ENCODE measurements at regions not wholly inside any gene's neighbourhood (a gene's known extent, or its start where the extent isn't known, plus 50 kb on each side); places are given as distances from the start of the nearest gene placed in this dataset.
A peak's percentile ranks its signal among the peaks of the same experiment; 100 is the strongest.

- DNase-seq: no peak
These were observed 50.7 kb upstream of the TOX2 start for GRCh38 chr20:43863821-43864544.

GRCh38 chr20:43863330-43863729 is 51.3 kb upstream of the TOX2 start:
- DNase-seq: no peak

- DNase-seq: no peak
These were observed 52.2 kb upstream of the TOX2 start for GRCh38 chr20:43862438-43862837.

GRCh38 chr20:43859994-43860393 is 54.7 kb upstream of the TOX2 start:
- no peak for DNase-seq

- DNase-seq: no peak
These were observed 56.7 kb upstream of the TOX2 start for GRCh38 chr20:43857932-43858331.

GRCh38 chr20:43857127-43857526 is 57.5 kb upstream of the TOX2 start:
- DNase-seq: no peak

GRCh38 chr20:43855803-43856202 is 58.8 kb upstream of the TOX2 start:
- DNase-seq: no peak

- DNase-seq: no peak
These were observed 60.7 kb upstream of the TOX2 start for GRCh38 chr20:43853918-43854317.

- DNase-seq: no peak
These were observed 61.4 kb upstream of the TOX2 start for GRCh38 chr20:43853174-43853803.

GRCh38 chr20:43849496-43850186 is 65.0 kb upstream of the TOX2 start:
- no peak for DNase-seq

- no peak for DNase-seq
These were observed 68.1 kb upstream of the TOX2 start for GRCh38 chr20:43846516-43846905.

- peak; percentile 45 for DNase-seq
These were observed 69.7 kb upstream of the TOX2 start for GRCh38 chr20:43844778-43845614.

GRCh38 chr20:43843965-43844660 is 70.5 kb upstream of the TOX2 start:
- DNase-seq: no peak

- DNase-seq: no peak
These were observed 71.3 kb upstream of the TOX2 start for GRCh38 chr20:43843096-43843964.

GRCh38 chr20:43842126-43843020 is 72.3 kb upstream of the TOX2 start:
- no peak for DNase-seq

GRCh38 chr20:43840382-43841070 is 74.1 kb upstream of the TOX2 start:
- DNase-seq: peak; percentile 52

GRCh38 chr20:43839793-43840199 is 74.9 kb upstream of the TOX2 start:
- DNase-seq: no peak

- no peak for DNase-seq
These were observed 76.0 kb upstream of the TOX2 start for GRCh38 chr20:43838703-43839060.

- no peak for DNase-seq
These were observed 76.6 kb upstream of the TOX2 start for GRCh38 chr20:43837856-43838702.

Measured in OCI-M1 (cell line).